ENCODE measurements at regions not wholly inside any gene's neighbourhood (a gene's known extent, or its start where the extent isn't known, plus 50 kb on each side); places are given as distances from the start of the nearest gene placed in this dataset.

DNA sequence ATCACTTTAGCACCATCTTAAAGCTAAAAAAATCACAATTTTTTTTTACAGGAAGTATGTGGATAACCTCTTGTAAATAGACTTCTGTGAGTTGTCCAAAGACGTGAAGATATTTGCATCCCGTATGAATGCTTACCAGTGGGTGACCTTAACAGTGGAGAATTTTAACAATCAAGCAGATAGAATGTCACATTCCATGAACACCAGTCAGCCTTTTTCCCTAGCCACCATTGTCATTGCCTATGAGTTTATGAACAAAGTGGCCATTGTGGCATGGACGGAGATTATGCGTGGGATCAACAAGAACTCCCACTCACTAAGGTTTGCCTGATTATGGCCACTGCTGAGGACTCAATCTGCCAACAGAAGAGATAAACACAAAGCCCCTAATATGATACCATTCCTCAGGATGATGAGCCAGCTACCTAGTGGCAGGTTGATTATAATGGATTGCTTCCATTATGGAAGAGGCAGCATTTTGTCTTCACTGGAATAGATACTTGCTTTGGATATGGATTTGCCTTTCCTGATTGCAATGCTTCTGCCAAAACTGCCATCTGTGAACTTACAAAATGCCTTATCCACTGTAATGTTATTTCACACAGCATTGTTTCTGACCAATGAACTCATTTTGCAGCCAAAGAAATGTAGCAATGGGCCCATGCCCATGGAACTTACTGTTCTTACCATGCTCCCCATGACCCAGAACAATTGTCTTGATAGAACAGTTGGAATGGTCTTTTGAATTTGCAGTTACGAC lies 830.9 kb upstream of the NDST4 start:
- Histone ChIP-seq H3K27ac (no peak overlapping the region), H3K4me3 (no peak overlapping the region), H3K36me3 (no peaks in the 10 kb centered on the region), H3K27me3 (replicated peaks; ENCODE audit: insufficient read depth) (no peaks in the 10 kb centered on the region), H3K4me1 (replicated peaks) (no peaks in the 10 kb centered on the region), H3K9me3 (no peaks in the 10 kb centered on the region)
- TF ChIP-seq, protein P1, sequence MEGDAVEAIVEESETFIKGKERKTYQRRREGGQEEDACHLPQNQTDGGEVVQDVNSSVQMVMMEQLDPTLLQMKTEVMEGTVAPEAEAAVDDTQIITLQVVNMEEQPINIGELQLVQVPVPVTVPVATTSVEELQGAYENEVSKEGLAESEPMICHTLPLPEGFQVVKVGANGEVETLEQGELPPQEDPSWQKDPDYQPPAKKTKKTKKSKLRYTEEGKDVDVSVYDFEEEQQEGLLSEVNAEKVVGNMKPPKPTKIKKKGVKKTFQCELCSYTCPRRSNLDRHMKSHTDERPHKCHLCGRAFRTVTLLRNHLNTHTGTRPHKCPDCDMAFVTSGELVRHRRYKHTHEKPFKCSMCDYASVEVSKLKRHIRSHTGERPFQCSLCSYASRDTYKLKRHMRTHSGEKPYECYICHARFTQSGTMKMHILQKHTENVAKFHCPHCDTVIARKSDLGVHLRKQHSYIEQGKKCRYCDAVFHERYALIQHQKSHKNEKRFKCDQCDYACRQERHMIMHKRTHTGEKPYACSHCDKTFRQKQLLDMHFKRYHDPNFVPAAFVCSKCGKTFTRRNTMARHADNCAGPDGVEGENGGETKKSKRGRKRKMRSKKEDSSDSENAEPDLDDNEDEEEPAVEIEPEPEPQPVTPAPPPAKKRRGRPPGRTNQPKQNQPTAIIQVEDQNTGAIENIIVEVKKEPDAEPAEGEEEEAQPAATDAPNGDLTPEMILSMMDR (IDR thresholded peaks at IDR 0.05), result no peak
- TF ChIP-seq POLR2AphosphoS5 (IDR thresholded peaks at IDR 0.05) (no peak), POLR2A (IDR thresholded peaks at IDR 0.05) (no peak)
- intact Hi-C loops (cut with DNase I), result no loop called here
- DNase-seq (ENCODE audit: low spot score), result no peak
- WGBS, result 94% methylated on average over 5 of the region's 5 CpGs

DNA sequence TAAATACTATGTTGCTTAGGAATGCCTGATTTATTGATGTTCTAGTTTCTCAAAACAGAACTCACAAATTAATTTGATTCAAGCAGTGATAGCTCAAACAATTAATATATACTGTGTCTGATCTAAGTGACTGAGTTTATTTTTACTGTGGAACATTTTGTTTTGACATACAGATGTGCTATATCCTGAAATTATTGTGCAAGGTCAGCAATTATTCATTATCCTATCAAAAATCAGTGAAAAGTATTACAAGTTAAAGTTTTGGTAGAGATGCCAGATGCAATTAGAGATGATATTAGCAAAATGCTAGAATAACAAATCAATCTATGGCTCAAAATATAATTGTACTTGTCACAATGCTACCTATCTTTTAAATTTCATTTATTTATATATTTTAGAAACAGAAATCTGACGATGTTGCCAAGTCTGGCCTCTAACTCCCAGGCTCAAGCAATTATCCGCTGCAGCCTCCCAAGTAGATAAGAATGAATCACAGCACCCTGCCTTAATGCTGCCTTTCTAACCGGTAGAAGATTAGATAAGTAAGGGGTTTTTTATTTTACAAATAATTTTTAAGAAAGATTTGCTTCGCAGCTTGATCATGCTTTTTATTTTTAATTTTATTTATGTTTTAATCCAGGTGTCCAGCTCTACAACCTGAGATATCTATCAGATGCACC lies 825.5 kb upstream of the NDST4 start:
- H3K27me3 ChIP-seq (replicated peaks; ENCODE audit: insufficient read depth), result no peaks in the 10 kb centered on the region
- no peak for TF ChIP-seq POLR2AphosphoS5 (IDR thresholded peaks at IDR 0.05)
- H3K36me3 ChIP-seq, result no peaks in the 10 kb centered on the region
- no peak for DNase-seq (ENCODE audit: low spot score)
- intact Hi-C loops (cut with DNase I), result no loop called here
- no peaks in the 10 kb centered on the region for H3K9me3 ChIP-seq
- H3K4me3 ChIP-seq, result no peak overlapping the region
- no peaks in the 10 kb centered on the region for H3K4me1 ChIP-seq (replicated peaks)
- no peak overlapping the region for H3K27ac ChIP-seq
- 60% methylated on average over 4 of the region's 4 CpGs for WGBS

DNA sequence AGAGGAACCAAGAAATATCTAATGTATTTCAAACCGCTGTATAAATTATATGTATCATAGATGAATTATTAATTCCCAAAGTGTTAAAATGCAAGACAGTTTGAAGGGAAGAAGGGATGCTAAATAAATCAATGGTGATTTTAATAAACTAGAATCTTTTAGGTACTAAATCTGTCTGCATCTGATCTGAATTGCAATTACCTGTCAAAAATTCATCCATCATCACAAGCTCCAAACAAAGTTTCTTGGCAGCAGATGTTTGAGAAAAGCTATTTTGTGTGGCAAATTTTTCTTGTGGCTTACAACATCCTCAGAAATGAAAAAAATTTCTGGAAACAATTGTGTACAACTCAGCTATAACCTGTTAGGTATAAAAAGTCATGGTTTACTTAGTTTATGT lies 816.0 kb upstream of the NDST4 start:
- Histone ChIP-seq H3K27ac (no peak overlapping the region), H3K4me1 (replicated peaks) (no peaks in the 10 kb centered on the region), H3K9me3 (no peaks in the 10 kb centered on the region), H3K36me3 (no peaks in the 10 kb centered on the region), H3K27me3 (replicated peaks; ENCODE audit: insufficient read depth) (no peaks in the 10 kb centered on the region), H3K4me3 (no peak overlapping the region)
- DNase-seq (ENCODE audit: low spot score), result no peak
- TF ChIP-seq POLR2AphosphoS5 (IDR thresholded peaks at IDR 0.05), result no peak
- WGBS, result 88% methylated on average over 1 of the region's 1 CpG
- intact Hi-C loops (cut with DNase I), result no loop called here

DNA sequence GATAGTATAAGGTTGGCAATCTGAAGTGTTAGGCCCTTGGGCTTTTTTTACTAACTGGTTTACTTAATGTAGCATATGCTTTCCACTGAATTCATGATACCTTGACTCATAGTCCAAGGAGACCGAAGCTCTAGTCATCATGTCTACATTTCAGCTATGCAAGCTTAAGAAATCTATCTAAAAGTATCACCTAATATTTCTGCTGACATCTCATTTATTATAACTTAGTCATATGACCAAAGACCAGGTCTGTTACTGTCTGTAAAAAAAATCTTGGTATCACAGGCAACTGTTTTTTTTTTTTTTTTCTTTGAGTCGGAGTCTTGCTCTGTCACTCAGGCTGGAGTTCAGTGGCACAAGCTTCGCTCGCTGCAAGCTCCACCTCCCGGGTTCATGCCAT lies 814.0 kb upstream of the NDST4 start:
- no peaks in the 10 kb centered on the region for H3K27me3 ChIP-seq (replicated peaks; ENCODE audit: insufficient read depth)
- no peaks in the 10 kb centered on the region for H3K4me1 ChIP-seq (replicated peaks)
- H3K36me3 ChIP-seq, result no peaks in the 10 kb centered on the region
- no peak overlapping the region for H3K4me3 ChIP-seq
- no peak overlapping the region for H3K27ac ChIP-seq
- WGBS, result 77% methylated on average over 5 of the region's 5 CpGs
- H3K9me3 ChIP-seq, result no peaks in the 10 kb centered on the region
- no peak for DNase-seq (ENCODE audit: low spot score)
- intact Hi-C loops (cut with DNase I), result no loop called here
- TF ChIP-seq POLR2A (IDR thresholded peaks at IDR 0.05) (no peak), POLR2AphosphoS5 (IDR thresholded peaks at IDR 0.05) (no peak)
- TF ChIP-seq, protein P1 (IDR thresholded peaks at IDR 0.05), result no peak

DNA sequence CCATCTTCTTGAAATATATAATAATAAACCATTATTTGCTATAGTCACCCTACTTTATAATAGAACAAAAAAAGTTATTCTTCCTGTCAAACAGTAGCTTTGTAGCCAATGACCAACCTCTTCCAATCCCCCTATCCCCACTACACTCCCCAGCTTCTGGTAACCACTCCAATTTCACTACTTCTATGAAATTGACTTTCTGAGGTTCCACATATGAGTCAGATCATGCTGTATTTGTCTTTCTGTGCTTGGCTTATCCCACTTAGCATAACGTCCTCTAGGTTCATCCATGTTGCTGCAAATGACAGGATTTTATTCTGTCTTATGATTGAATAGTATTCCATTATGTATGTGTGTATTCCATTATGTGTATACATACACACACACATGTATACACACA lies 809.7 kb upstream of the NDST4 start:
- Histone ChIP-seq H3K4me3 (no peak overlapping the region), H3K27me3 (replicated peaks; ENCODE audit: insufficient read depth) (no peaks in the 10 kb centered on the region), H3K9me3 (no peaks in the 10 kb centered on the region), H3K27ac (no peak overlapping the region), H3K36me3 (no peaks in the 10 kb centered on the region), H3K4me1 (replicated peaks) (no peaks in the 10 kb centered on the region)
- intact Hi-C loops (cut with DNase I), result no loop called here
- TF ChIP-seq POLR2AphosphoS5 (IDR thresholded peaks at IDR 0.05) (no peak), POLR2A (IDR thresholded peaks at IDR 0.05) (no peak)
- TF ChIP-seq, protein P1 (IDR thresholded peaks at IDR 0.05), result no peak
- DNase-seq (ENCODE audit: low spot score), result no peak
- WGBS, result 55% methylated on average over 1 of the region's 1 CpG

DNA sequence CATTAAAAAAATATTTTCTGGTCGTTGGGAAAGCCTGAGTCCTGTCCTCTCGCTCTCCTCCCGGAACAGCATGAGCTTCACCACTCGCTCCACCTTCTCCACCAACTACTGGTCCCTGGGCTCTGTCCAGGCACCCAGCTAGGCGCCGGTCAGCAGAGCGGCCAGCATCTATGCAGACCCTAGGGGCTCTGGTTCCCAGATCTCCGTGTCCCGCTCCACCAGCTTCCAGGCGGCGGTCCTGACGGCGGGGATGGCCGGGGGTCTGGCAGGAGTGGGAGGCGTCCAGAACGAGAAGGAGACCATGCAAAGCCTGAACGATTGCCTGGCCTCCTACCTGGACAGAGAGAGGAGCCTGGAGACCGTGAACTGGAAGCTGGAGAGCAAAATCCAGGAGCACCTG lies 807.2 kb upstream of the NDST4 start:
- no peak overlapping the region for H3K27ac ChIP-seq
- no peaks in the 10 kb centered on the region for H3K36me3 ChIP-seq
- DNase-seq (ENCODE audit: low spot score), result no peak
- intact Hi-C loops (cut with DNase I), result no loop called here
- 93% methylated on average over 18 of the region's 18 CpGs for WGBS
- H3K4me1 ChIP-seq (replicated peaks), result no peaks in the 10 kb centered on the region
- TF ChIP-seq POLR2AphosphoS5 (IDR thresholded peaks at IDR 0.05) (no peak), POLR2A (IDR thresholded peaks at IDR 0.05) (no peak)
- TF ChIP-seq, protein P1 (IDR thresholded peaks at IDR 0.05), result no peak
- H3K4me3 ChIP-seq, result no peak overlapping the region
- H3K27me3 ChIP-seq (replicated peaks; ENCODE audit: insufficient read depth), result no peaks in the 10 kb centered on the region
- no peaks in the 10 kb centered on the region for H3K9me3 ChIP-seq
